ENCODE measurements at regions not wholly inside any gene's neighbourhood (a gene's known extent, or its start where the extent isn't known, plus 50 kb on each side); places are given as distances from the start of the nearest gene placed in this dataset.

DNA sequence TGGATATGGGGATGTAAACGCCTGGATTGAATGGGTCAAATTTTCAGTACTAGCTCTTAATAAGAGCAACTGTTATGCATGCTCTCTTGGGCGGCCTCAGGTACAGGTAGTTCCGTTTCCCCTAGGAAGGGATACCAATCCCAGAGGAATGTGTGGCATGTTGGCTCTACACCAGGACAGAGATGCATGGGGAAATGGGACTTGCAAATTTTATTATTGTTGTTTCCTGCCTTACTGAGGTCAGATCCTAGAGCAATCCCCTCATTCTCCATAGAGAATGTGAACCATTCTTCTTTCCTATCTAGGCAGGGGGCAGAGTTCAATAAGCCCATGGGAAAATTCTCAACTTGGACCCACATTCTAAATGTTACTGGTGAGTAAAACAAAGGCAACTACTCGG is 361.8 kb upstream of the FGF16 start:
- Histone ChIP-seq H3K4me1 (ENCODE audit: insufficient read depth, low read length, severe bottlenecking) (no peaks in the 10 kb centered on the region), H3K36me3 (ENCODE audit: insufficient read depth, low read length) (no peaks in the 10 kb centered on the region), H3K4me2 (ENCODE audit: low read length) (no peak overlapping the region), H2AFZ (ENCODE audit: low read length) (no peak overlapping the region), H3F3A (ENCODE audit: insufficient read depth, low read length) (no peaks in the 10 kb centered on the region), H3K79me2 (ENCODE audit: insufficient read depth, low read length) (no peaks in the 10 kb centered on the region), H4K20me1 (ENCODE audit: insufficient read depth, low read length) (no peaks in the 10 kb centered on the region), H3K9ac (ENCODE audit: low read length) (no peak overlapping the region), H3K27me3 (ENCODE audit: insufficient read depth, low read length) (no peaks in the 10 kb centered on the region), H3K4me3 (ENCODE audit: low read depth, low read length, poor library complexity, severe bottlenecking) (no peak overlapping the region), H3K9me3 (ENCODE audit: low read length) (no peaks in the 10 kb centered on the region), H3K27ac (ENCODE audit: low read depth, low read length, poor library complexity, severe bottlenecking) (no peak overlapping the region), H3K9me2 (ENCODE audit: low read depth, low read length) (no peaks in the 10 kb centered on the region)
- TF ChIP-seq, protein P1, sequence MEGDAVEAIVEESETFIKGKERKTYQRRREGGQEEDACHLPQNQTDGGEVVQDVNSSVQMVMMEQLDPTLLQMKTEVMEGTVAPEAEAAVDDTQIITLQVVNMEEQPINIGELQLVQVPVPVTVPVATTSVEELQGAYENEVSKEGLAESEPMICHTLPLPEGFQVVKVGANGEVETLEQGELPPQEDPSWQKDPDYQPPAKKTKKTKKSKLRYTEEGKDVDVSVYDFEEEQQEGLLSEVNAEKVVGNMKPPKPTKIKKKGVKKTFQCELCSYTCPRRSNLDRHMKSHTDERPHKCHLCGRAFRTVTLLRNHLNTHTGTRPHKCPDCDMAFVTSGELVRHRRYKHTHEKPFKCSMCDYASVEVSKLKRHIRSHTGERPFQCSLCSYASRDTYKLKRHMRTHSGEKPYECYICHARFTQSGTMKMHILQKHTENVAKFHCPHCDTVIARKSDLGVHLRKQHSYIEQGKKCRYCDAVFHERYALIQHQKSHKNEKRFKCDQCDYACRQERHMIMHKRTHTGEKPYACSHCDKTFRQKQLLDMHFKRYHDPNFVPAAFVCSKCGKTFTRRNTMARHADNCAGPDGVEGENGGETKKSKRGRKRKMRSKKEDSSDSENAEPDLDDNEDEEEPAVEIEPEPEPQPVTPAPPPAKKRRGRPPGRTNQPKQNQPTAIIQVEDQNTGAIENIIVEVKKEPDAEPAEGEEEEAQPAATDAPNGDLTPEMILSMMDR (IDR thresholded peaks at IDR 0.05; ENCODE audit: low read length): no peak
- TF ChIP-seq EZH2 (IDR thresholded peaks at IDR 0.05; ENCODE audit: borderline replicate concordance, low read length): no peak

DNA sequence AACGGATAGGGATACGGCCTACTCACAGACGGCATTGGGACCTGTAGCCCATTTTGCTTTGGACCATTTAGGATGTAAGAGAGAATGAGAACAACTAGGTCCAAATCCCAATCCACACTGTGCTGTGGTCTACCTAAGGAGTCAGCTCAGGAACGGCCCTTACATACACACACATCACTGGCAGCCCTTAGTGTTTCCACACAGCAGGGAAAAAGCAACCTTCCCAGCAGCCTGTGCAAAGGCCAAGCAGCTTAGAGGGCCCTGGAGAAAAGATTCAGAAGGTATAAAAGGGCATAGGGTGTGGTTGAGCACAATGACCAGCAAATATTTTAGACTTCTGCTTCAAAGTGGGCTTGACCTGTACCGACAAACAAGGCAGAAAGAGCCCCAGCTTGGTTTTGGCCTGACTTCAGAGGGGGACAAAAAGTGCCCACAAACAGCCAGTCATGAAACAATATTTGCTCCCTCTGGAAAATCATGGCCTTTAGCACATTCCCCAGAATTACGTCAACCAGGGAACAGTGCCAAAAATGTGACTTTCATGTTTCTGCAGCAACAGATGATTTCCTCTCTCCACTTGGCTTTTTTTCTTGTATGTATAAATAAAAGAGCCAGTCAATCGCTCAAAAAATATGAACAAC is 359.5 kb upstream of the FGF16 start:
- Histone ChIP-seq H3K27me3 (ENCODE audit: insufficient read depth, low read length) (no peaks in the 10 kb centered on the region), H3K27ac (ENCODE audit: low read depth, low read length, poor library complexity, severe bottlenecking) (no peak overlapping the region), H3K36me3 (ENCODE audit: insufficient read depth, low read length) (no peaks in the 10 kb centered on the region), H3K4me2 (ENCODE audit: low read length) (no peak overlapping the region), H3K9me2 (ENCODE audit: low read depth, low read length) (no peaks in the 10 kb centered on the region), H3F3A (ENCODE audit: insufficient read depth, low read length) (no peaks in the 10 kb centered on the region), H3K4me1 (ENCODE audit: insufficient read depth, low read length, severe bottlenecking) (no peaks in the 10 kb centered on the region), H3K4me3 (ENCODE audit: low read depth, low read length, poor library complexity, severe bottlenecking) (no peak overlapping the region), H4K20me1 (ENCODE audit: insufficient read depth, low read length) (no peaks in the 10 kb centered on the region), H2AFZ (ENCODE audit: low read length) (no peak overlapping the region), H3K9ac (ENCODE audit: low read length) (no peak overlapping the region), H3K79me2 (ENCODE audit: insufficient read depth, low read length) (no peaks in the 10 kb centered on the region), H3K9me3 (ENCODE audit: low read length) (no peaks in the 10 kb centered on the region)
- no peak for TF ChIP-seq EZH2 (IDR thresholded peaks at IDR 0.05; ENCODE audit: borderline replicate concordance, low read length)
- TF ChIP-seq, protein P1 (IDR thresholded peaks at IDR 0.05; ENCODE audit: low read length): no peak

GRCh38 chrX:77088233-77088632 is 359.0 kb upstream of the FGF16 start:
- TF ChIP-seq EZH2 (IDR thresholded peaks at IDR 0.05; ENCODE audit: borderline replicate concordance, low read length): no peak
- TF ChIP-seq, protein P1 (IDR thresholded peaks at IDR 0.05; ENCODE audit: low read length): no peak
- Histone ChIP-seq H3K4me2 (ENCODE audit: low read length) (no peak overlapping the region), H3K4me3 (ENCODE audit: low read depth, low read length, poor library complexity, severe bottlenecking) (no peak overlapping the region), H3F3A (ENCODE audit: insufficient read depth, low read length) (no peaks in the 10 kb centered on the region), H3K27ac (ENCODE audit: low read depth, low read length, poor library complexity, severe bottlenecking) (no peak overlapping the region), H3K9me3 (ENCODE audit: low read length) (no peaks in the 10 kb centered on the region), H3K4me1 (ENCODE audit: insufficient read depth, low read length, severe bottlenecking) (no peaks in the 10 kb centered on the region), H3K9ac (ENCODE audit: low read length) (no peak overlapping the region), H4K20me1 (ENCODE audit: insufficient read depth, low read length) (no peaks in the 10 kb centered on the region), H3K79me2 (ENCODE audit: insufficient read depth, low read length) (no peaks in the 10 kb centered on the region), H3K36me3 (ENCODE audit: insufficient read depth, low read length) (no peaks in the 10 kb centered on the region), H2AFZ (ENCODE audit: low read length) (no peak overlapping the region), H3K9me2 (ENCODE audit: low read depth, low read length) (no peaks in the 10 kb centered on the region), H3K27me3 (ENCODE audit: insufficient read depth, low read length) (no peaks in the 10 kb centered on the region)

Data from OCI-LY1 (cell line).